ENCODE measurements at regions not wholly inside any gene's neighbourhood (a gene's known extent, or its start where the extent isn't known, plus 50 kb on each side); places are given as distances from the start of the nearest gene placed in this dataset.
A peak's percentile ranks its signal among the peaks of the same experiment; 100 is the strongest.
"Not testable (repeated sequence)": the region's sequence is repeated elsewhere in the genome, so short reads cannot be mapped to it uniquely, and the experiment has no call there.

DNA sequence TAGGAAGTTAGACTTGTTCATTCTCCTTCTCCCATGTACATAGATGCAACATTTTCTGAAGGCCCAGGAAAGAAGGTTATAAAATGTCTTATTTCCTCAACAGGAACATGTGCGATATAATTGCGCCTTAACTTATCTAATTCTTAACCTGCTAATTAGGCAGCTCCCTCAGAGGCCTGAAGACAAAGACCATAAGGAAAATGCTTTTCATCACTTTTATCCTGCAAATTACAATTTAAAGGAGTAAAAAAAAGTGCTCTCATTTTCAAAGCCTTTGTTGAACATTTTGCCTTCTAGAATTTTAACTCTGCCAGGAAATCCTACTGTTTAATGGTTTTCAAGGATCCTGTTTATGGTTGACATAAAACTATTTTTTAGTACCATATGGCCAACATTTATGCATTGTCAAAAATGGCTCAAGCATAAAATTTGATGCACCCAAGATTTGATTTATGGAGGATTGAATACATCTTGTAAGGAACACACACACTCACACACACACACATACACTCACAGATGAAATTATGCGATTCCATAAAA is 660.4 kb upstream of the TMEM132C start:
- no peak overlapping the region for H3K4me3 Mint-ChIP-seq
- no peak for DNase-seq
- TF ChIP-seq CTCF (IDR thresholded peaks at IDR 0.05), result no peak
- peaks cover 2% of the 10 kb centered on the region; the same call in 1 of the 2 replicates for H3K27me3 Mint-ChIP-seq (ENCODE audit: insufficient read depth)
- H3K4me1 Mint-ChIP-seq (ENCODE audit: low read depth), result peaks cover 19% of the 10 kb centered on the region
- H3K36me3 Mint-ChIP-seq (ENCODE audit: low read depth), result no peaks in the 10 kb centered on the region
- H3K27ac Mint-ChIP-seq, result no peak overlapping the region
- H3K9me3 Mint-ChIP-seq, result no peaks in the 10 kb centered on the region

GRCh38 chr12:127607146-127607725 is 659.7 kb upstream of the TMEM132C start:
- Mint-ChIP-seq H3K27me3 (ENCODE audit: insufficient read depth) (peaks cover 2% of the 10 kb centered on the region; the same call in 1 of the 2 replicates), H3K4me1 (ENCODE audit: low read depth) (peaks cover 21% of the 10 kb centered on the region), H3K4me3 (no peak overlapping the region), H3K27ac (no peak overlapping the region), H3K36me3 (ENCODE audit: low read depth) (no peaks in the 10 kb centered on the region), H3K9me3 (no peaks in the 10 kb centered on the region)
- TF ChIP-seq CTCF (IDR thresholded peaks at IDR 0.05), result no peak
- no peak for DNase-seq

DNA sequence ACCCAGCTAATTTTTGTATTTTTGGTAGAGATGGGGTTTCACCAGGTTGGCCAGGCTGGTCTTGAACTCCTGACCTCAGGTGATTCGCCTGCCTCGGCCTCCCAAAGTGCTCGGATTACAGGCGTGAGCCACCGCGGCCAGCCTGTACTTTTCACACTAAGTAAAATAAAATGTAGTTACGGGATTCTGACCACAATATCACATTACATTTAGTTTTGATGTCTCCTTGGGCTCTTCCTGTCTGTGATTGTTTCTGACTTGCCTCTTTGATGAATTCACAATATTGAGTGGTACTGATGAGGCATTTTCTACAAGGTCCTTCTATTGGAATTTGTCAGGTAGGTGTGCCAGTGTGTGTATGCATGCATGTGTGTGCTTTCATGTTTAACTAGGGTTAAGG is 658.6 kb upstream of the TMEM132C start:
- DNase-seq; H3K27ac Mint-ChIP-seq; H3K4me3 Mint-ChIP-seq; H3K27me3 Mint-ChIP-seq (ENCODE audit: insufficient read depth); H3K9me3 Mint-ChIP-seq; H3K36me3 Mint-ChIP-seq (ENCODE audit: low read depth): not testable (repeated sequence)
- H3K4me1 Mint-ChIP-seq (ENCODE audit: low read depth), result peaks cover 23% of the 10 kb centered on the region

- no peak for DNase-seq
- peaks cover 16% of the 10 kb centered on the region for H3K4me1 Mint-ChIP-seq (ENCODE audit: low read depth)
Measured at GRCh38 chr12:127613056-127613455, 653.9 kb upstream of the TMEM132C start.

DNA sequence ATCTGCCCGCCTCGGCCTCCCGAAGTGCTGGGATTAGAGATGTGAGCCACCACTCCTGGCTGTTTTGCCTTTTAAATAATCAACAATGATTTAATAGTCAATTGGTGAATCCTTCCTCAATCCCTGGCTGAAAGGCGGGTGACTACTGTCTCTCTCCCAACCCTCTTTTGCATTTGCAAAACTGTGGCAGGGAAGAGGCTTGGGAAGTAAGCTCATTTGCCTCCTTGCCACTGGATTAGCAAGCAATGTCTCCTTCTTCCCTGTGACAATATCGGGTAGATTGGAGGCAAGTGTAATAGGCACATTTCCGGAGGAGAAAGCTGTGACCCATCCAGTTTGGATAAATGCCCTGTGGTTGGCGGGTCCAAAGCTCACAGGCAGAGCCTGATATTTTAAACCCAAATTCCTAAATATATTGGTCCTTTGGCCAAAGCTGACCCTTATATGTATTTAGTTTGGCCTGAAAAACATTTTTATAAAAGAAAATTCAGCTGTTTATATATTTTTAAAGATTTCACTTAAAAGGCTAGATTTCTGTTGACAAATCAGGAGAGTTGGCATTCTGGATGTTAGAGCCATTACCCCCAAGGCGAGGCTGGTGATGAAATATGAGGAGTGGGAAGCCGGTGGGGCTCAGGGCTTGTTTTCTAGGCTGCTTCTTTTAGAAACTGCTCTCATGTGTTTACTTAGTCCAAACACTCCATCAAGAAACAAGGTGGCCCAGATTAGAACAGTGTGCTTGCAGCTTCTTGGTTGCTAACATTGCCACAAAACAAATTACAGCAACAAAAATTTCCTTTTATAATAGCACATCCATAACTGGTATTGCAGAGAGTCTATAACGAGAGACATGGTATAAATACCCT is 646.9 kb upstream of the TMEM132C start:
- no peaks in the 10 kb centered on the region for H3K36me3 Mint-ChIP-seq (ENCODE audit: low read depth)
- DNase-seq, result peak; percentile 10
- no peak overlapping the region for H3K4me3 Mint-ChIP-seq
- H3K27ac Mint-ChIP-seq, result peak overlapping the region; percentile 8; the same call in 1 of the 2 replicates
- no peaks in the 10 kb centered on the region for H3K9me3 Mint-ChIP-seq
- no peak for TF ChIP-seq CTCF (IDR thresholded peaks at IDR 0.05)
- H3K4me1 Mint-ChIP-seq (ENCODE audit: low read depth), result peaks cover 21% of the 10 kb centered on the region
- peaks cover 1% of the 10 kb centered on the region; the same call in 1 of the 2 replicates for H3K27me3 Mint-ChIP-seq (ENCODE audit: insufficient read depth)

More at GRCh38 chr12:127613056-127613455, 653.9 kb upstream of the TMEM132C start:
- no peak overlapping the region for H3K27ac Mint-ChIP-seq
- H3K27me3 Mint-ChIP-seq (ENCODE audit: insufficient read depth), result peaks cover 2% of the 10 kb centered on the region; the same call in 1 of the 2 replicates
- no peaks in the 10 kb centered on the region for H3K36me3 Mint-ChIP-seq (ENCODE audit: low read depth)
- no peak for TF ChIP-seq CTCF (IDR thresholded peaks at IDR 0.05)
- no peak overlapping the region for H3K4me3 Mint-ChIP-seq
- no peaks in the 10 kb centered on the region for H3K9me3 Mint-ChIP-seq
